ENCODE measurements at regions not wholly inside any gene's neighbourhood (a gene's known extent, or its start where the extent isn't known, plus 50 kb on each side); places are given as distances from the start of the nearest gene placed in this dataset.

DNA sequence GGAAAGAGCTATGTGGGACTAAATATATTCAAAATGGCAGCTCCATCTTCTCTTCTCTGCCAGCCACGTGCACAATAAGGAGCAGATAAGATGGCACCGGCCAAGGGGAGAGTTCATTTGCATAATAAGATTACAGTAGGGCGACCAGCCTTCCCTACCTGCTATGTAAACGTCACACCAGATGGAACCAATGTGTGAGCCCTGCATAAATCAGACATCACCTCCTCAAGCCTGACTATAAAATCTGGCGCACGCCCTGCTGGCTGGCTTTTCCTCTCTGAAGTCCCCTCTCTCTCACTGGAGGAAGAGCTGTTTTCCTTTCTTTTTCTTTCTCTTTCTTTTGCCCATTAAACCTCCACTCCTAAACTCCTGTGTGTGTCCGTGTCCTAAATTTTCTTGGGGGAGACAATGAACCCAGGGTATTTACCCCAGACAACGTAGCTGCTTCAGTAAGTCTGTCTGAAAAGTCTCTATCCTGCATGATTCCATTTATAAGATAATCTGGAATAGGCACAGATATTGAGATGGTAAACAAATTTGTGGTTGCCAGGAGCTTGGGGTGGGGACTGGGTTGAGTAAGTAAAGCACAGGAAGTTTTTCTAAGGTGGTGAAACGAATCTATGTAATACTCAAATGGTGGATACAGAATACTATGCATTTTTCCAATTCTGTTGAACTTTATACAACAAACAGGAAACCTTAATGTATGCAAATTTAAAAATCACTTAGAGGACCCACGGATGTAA lies 670.0 kb upstream of the KIRREL3 start:
- no peaks in the 10 kb centered on the region for H3F3A ChIP-seq (replicated peaks; ENCODE audit: low read depth)
- no peak for DNase-seq (ENCODE audit: low spot score)
- Mint-ChIP-seq H3K27me3 (ENCODE audit: insufficient read depth, low read depth, poor library complexity) (peaks cover 2% of the 10 kb centered on the region), H3K27ac (no peak overlapping the region), H3K4me3 (no peak overlapping the region), H3K9me3 (peaks cover 10% of the 10 kb centered on the region; the same call in 2 of the 3 replicates), H3K36me3 (ENCODE audit: low read depth) (peaks cover 5% of the 10 kb centered on the region; the same call in 2 of the 3 replicates), H3K4me1 (peaks cover 3% of the 10 kb centered on the region; the same call in 2 of the 3 replicates)
- TF ChIP-seq POLR2AphosphoS5 (IDR thresholded peaks at IDR 0.05; ENCODE audit: low read depth) (no peak), STAT1 (IDR thresholded peaks at IDR 0.05; ENCODE audit: unreplicated experiment) (no peak), CREB1 (CRISPR knock-in tag; IDR thresholded peaks at IDR 0.05; ENCODE audit: low read depth) (no peak), ZNF331 (CRISPR knock-in tag; IDR thresholded peaks at IDR 0.05; ENCODE audit: low read depth) (no peak), ZNF114 (CRISPR knock-in tag; IDR thresholded peaks at IDR 0.05) (no peak), NANOG (IDR thresholded peaks at IDR 0.05; ENCODE audit: borderline replicate concordance) (no peak), EZH2phosphoT487 (IDR thresholded peaks at IDR 0.05; ENCODE audit: unreplicated experiment) (no peak), JUNB (IDR thresholded peaks at IDR 0.05; ENCODE audit: unreplicated experiment) (no peak)
- TF ChIP-seq, protein P1, sequence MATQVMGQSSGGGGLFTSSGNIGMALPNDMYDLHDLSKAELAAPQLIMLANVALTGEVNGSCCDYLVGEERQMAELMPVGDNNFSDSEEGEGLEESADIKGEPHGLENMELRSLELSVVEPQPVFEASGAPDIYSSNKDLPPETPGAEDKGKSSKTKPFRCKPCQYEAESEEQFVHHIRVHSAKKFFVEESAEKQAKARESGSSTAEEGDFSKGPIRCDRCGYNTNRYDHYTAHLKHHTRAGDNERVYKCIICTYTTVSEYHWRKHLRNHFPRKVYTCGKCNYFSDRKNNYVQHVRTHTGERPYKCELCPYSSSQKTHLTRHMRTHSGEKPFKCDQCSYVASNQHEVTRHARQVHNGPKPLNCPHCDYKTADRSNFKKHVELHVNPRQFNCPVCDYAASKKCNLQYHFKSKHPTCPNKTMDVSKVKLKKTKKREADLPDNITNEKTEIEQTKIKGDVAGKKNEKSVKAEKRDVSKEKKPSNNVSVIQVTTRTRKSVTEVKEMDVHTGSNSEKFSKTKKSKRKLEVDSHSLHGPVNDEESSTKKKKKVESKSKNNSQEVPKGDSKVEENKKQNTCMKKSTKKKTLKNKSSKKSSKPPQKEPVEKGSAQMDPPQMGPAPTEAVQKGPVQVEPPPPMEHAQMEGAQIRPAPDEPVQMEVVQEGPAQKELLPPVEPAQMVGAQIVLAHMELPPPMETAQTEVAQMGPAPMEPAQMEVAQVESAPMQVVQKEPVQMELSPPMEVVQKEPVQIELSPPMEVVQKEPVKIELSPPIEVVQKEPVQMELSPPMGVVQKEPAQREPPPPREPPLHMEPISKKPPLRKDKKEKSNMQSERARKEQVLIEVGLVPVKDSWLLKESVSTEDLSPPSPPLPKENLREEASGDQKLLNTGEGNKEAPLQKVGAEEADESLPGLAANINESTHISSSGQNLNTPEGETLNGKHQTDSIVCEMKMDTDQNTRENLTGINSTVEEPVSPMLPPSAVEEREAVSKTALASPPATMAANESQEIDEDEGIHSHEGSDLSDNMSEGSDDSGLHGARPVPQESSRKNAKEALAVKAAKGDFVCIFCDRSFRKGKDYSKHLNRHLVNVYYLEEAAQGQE (IDR thresholded peaks at IDR 0.05; ENCODE audit: unreplicated experiment): no peak
- TF ChIP-seq, protein P2, sequence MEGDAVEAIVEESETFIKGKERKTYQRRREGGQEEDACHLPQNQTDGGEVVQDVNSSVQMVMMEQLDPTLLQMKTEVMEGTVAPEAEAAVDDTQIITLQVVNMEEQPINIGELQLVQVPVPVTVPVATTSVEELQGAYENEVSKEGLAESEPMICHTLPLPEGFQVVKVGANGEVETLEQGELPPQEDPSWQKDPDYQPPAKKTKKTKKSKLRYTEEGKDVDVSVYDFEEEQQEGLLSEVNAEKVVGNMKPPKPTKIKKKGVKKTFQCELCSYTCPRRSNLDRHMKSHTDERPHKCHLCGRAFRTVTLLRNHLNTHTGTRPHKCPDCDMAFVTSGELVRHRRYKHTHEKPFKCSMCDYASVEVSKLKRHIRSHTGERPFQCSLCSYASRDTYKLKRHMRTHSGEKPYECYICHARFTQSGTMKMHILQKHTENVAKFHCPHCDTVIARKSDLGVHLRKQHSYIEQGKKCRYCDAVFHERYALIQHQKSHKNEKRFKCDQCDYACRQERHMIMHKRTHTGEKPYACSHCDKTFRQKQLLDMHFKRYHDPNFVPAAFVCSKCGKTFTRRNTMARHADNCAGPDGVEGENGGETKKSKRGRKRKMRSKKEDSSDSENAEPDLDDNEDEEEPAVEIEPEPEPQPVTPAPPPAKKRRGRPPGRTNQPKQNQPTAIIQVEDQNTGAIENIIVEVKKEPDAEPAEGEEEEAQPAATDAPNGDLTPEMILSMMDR (conservative IDR thresholded peaks at IDR 0.05; ENCODE audit: low read depth in 2 of 2): no peak
- TF ChIP-seq, protein P3, sequence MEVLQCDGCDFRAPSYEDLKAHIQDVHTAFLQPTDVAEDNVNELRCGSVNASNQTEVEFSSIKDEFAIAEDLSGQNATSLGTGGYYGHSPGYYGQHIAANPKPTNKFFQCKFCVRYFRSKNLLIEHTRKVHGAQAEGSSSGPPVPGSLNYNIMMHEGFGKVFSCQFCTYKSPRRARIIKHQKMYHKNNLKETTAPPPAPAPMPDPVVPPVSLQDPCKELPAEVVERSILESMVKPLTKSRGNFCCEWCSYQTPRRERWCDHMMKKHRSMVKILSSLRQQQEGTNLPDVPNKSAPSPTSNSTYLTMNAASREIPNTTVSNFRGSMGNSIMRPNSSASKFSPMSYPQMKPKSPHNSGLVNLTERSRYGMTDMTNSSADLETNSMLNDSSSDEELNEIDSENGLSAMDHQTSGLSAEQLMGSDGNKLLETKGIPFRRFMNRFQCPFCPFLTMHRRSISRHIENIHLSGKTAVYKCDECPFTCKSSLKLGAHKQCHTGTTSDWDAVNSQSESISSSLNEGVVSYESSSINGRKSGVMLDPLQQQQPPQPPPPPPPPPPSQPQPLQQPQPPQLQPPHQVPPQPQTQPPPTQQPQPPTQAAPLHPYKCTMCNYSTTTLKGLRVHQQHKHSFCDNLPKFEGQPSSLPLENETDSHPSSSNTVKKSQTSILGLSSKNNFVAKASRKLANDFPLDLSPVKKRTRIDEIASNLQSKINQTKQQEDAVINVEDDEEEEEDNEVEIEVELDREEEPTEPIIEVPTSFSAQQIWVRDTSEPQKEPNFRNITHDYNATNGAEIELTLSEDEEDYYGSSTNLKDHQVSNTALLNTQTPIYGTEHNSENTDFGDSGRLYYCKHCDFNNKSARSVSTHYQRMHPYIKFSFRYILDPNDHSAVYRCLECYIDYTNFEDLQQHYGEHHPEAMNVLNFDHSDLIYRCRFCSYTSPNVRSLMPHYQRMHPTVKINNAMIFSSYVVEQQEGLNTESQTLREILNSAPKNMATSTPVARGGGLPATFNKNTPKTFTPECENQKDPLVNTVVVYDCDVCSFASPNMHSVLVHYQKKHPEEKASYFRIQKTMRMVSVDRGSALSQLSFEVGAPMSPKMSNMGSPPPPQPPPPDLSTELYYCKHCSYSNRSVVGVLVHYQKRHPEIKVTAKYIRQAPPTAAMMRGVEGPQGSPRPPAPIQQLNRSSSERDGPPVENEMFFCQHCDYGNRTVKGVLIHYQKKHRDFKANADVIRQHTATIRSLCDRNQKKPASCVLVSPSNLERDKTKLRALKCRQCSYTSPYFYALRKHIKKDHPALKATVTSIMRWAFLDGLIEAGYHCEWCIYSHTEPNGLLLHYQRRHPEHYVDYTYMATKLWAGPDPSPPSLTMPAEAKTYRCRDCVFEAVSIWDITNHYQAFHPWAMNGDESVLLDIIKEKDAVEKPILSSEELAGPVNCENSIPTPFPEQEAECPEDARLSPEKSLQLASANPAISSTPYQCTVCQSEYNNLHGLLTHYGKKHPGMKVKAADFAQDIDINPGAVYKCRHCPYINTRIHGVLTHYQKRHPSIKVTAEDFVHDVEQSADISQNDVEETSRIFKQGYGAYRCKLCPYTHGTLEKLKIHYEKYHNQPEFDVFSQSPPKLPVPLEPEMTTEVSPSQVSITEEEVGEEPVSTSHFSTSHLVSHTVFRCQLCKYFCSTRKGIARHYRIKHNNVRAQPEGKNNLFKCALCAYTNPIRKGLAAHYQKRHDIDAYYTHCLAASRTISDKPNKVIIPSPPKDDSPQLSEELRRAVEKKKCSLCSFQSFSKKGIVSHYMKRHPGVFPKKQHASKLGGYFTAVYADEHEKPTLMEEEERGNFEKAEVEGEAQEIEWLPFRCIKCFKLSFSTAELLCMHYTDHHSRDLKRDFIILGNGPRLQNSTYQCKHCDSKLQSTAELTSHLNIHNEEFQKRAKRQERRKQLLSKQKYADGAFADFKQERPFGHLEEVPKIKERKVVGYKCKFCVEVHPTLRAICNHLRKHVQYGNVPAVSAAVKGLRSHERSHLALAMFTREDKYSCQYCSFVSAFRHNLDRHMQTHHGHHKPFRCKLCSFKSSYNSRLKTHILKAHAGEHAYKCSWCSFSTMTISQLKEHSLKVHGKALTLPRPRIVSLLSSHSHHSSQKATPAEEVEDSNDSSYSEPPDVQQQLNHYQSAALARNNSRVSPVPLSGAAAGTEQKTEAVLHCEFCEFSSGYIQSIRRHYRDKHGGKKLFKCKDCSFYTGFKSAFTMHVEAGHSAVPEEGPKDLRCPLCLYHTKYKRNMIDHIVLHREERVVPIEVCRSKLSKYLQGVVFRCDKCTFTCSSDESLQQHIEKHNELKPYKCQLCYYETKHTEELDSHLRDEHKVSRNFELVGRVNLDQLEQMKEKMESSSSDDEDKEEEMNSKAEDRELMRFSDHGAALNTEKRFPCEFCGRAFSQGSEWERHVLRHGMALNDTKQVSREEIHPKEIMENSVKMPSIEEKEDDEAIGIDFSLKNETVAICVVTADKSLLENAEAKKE (CRISPR knock-in tag; IDR thresholded peaks at IDR 0.05): no peak
- peaks cover 12% of the 10 kb centered on the region for H3K9me2 ChIP-seq (ENCODE audit: insufficient read depth)
- no peaks in the 10 kb centered on the region for H3K79me2 ChIP-seq (replicated peaks; ENCODE audit: insufficient read depth)
- no peak for ATAC-seq
- H3K4me2 ChIP-seq: no peak overlapping the region
- H3K4me3 ChIP-seq: no peak overlapping the region
- H3K27me3 ChIP-seq (ENCODE audit: insufficient read depth): no peaks in the 10 kb centered on the region
- H4K20me1 ChIP-seq (replicated peaks; ENCODE audit: insufficient read depth): no peaks in the 10 kb centered on the region
- H3K27ac ChIP-seq (ENCODE audit: low read depth): no peak overlapping the region
- peak overlapping the region; percentile 43; the same call in 1 of the 2 replicates for H2AFZ ChIP-seq
- no peaks in the 10 kb centered on the region; the same call in 1 of the 2 replicates for H3K4me1 ChIP-seq (ENCODE audit: insufficient read depth)
- no peaks in the 10 kb centered on the region; the same call in 1 of the 2 replicates for H3K36me3 ChIP-seq (ENCODE audit: insufficient read depth)

Data from GM23338 (cell line).